A549 (cell line): ENCODE measurements at regions not wholly inside any gene's neighbourhood (a gene's known extent, or its start where the extent isn't known, plus 50 kb on each side); places are given as distances from the start of the nearest gene placed in this dataset.

Experiments
- ATAC-seq, 2 experiments: fragments of 200-7000 bp in 1 of 2; fragments of >200 bp in 1 of 2; cut with Nextera tagmentation in 1 of 2; cut with Tn5 transposase in 1 of 2; 3 replicates each; pipeline versions ENCODE4 v1.8.0 to v1.9.1; 2018 to 2020; ENCODE audit warnings: mild to moderate bottlenecking in 1 of 2, moderate library complexity in 1 of 2
- CTCF ChIA-PET: fragments of 300-600 bp; sonication (Branson Sonifier 250); formaldehyde crosslinking; extraction: SDS; loops from one replicate; lab custom pipeline; 2021; ENCODE audit warnings: antibody characterized with exemption, inconsistent platforms; lab: Yijun Ruan, JAX
- POLR2A ChIA-PET: fragments of 350-600 bp; formaldehyde crosslinking; extraction: SDS; loops from one replicate; lab custom pipeline; 2021; ENCODE audit warnings: antibody characterized with exemption, inconsistent platforms; lab: Yijun Ruan, JAX
- DNase-seq, 2 experiments: peaks; one replicate each; pipeline versions ENCODE4 v3.0.0 to v3.0.0-alpha.2; 2011 to 2016; ENCODE audit warnings: low read depth in 1 of 2, low spot score in 1 of 2
- FAIRE-seq: peaks from 2 replicates; lab custom pipeline; 2011; peaks lifted over from hg19 to GRCh38; lab: Jason Lieb, UNC
- H3K27ac ChIP-seq, 2 experiments: fragments of >200 bp; sonication (Bioruptor Twin); formaldehyde crosslinking; 3 replicates each; pipeline ENCODE4 v1.5.1; 2016 to 2017
- H3K4me1 ChIP-seq: fragments of >200 bp; sonication (Bioruptor Twin); formaldehyde crosslinking; 3 replicates; pipeline ENCODE4 v1.6.1; 2016
- H3K4me2 ChIP-seq: fragments of >200 bp; sonication (Bioruptor Twin); formaldehyde crosslinking; 3 replicates; pipeline ENCODE4 v1.6.1; 2016
- H3K4me3 ChIP-seq: fragments of >200 bp; sonication (Bioruptor Twin); formaldehyde crosslinking; 3 replicates; pipeline ENCODE4 v1.5.1; 2016
- H3K9me3 ChIP-seq: fragments of >200 bp; sonication (Bioruptor Twin); formaldehyde crosslinking; 3 replicates; pipeline ENCODE4 v1.6.1; 2016
- FOSL2 ChIP-seq, 2 experiments: fragments of 450-650 bp in 1 of 2; fragments of >200 bp in 1 of 2; sonication (Bioruptor Twin) in 1 of 2; formaldehyde crosslinking; IDR thresholded peaks; 2 replicates each; pipeline versions ENCODE4 v1.5.0 to v1.6.1; 2016 to 2020; ENCODE audit warnings: mild to moderate bottlenecking in 1 of 2, moderate library complexity in 1 of 2
- HOXA7 ChIP-seq: fragments of 250-450 bp; sonication (Bioruptor Pico); IDR thresholded peaks from 2 replicates; pipeline ENCODE4 v1.5.0; 2020; ENCODE audit warnings: mild to moderate bottlenecking, moderate library complexity
- KDM1A ChIP-seq: fragments of 200-600 bp; sonication (generic); IDR thresholded peaks from 2 replicates; pipeline ENCODE4 v1.6.1; 2016; ENCODE audit warnings: low read depth, mild to moderate bottlenecking
- PHF8 ChIP-seq: fragments of 200-600 bp; sonication (generic); IDR thresholded peaks from 2 replicates; pipeline ENCODE4 v1.6.1; 2016; ENCODE audit warnings: low read depth, mild to moderate bottlenecking, antibody characterized with exemption, moderate library complexity, borderline replicate concordance
- POLR2A ChIP-seq: IDR thresholded peaks from 2 replicates; pipeline ENCODE4 v1.6.1; 2012; ENCODE audit warnings: mild to moderate bottlenecking, low read length
- RAD21 ChIP-seq, 2 experiments: fragments of >200 bp in 1 of 2; sonication (Bioruptor Twin) in 1 of 2; formaldehyde crosslinking in 1 of 2; IDR thresholded peaks in 1 of 2; conservative IDR thresholded peaks in 1 of 2; 2 replicates in 1 of 2; 3 replicates in 1 of 2; pipeline ENCODE4 v1.6.1; 2012 to 2018; ENCODE audit warnings: inconsistent platforms in 1 of 2
- RNF2 ChIP-seq: fragments of 200-600 bp; sonication (generic); IDR thresholded peaks from 2 replicates; pipeline ENCODE4 v1.6.1; 2016; ENCODE audit warnings: low read depth, mild to moderate bottlenecking, antibody characterized with exemption, moderate library complexity, borderline replicate concordance
- SMC3 ChIP-seq: fragments of >200 bp; sonication (Bioruptor Twin); formaldehyde crosslinking; IDR thresholded peaks from 3 replicates; pipeline ENCODE4 v1.6.1; 2018; ENCODE audit warnings: inconsistent platforms
- TFCP2L1 ChIP-seq: fragments of 250-450 bp; sonication (Bioruptor Pico); IDR thresholded peaks from 2 replicates; pipeline ENCODE4 v1.5.0; 2021; ENCODE audit warnings: mild to moderate bottlenecking
- WGBS: methylation state at CpG from one replicate; pipeline ENCODE4 v1.1.6; 2017; ENCODE audit errors: missing lambda C conversion rate; 5-methylcytosine and 5-hydroxymethylcytosine counted together
- TF ChIP-seq, protein P1 (sequence below): fragments of 250-450 bp; sonication (Bioruptor Pico); IDR thresholded peaks from 2 replicates; pipeline ENCODE4 v1.5.0; 2020; ENCODE audit warnings: low read depth, mild to moderate bottlenecking, moderate library complexity
- TF ChIP-seq, protein P2 (sequence below): IDR thresholded peaks from 2 replicates; pipeline ENCODE4 v1.6.1; 2012
- TF ChIP-seq, protein P3 (sequence below): fragments of 200-600 bp; sonication (generic); IDR thresholded peaks from 2 replicates; pipeline ENCODE4 v1.6.1; 2016; ENCODE audit warnings: antibody characterized with exemption, mild to moderate bottlenecking, moderate library complexity
- TF ChIP-seq, protein P4 (sequence below): fragments of 450-650 bp; IDR thresholded peaks from 2 replicates; pipeline ENCODE4 v1.6.1; 2014; ENCODE audit warnings: antibody characterized with exemption
- TF ChIP-seq, protein P5 (sequence below): fragments of >200 bp; sonication (Bioruptor Twin); formaldehyde crosslinking; IDR thresholded peaks from 3 replicates; pipeline ENCODE4 v1.6.1; 2016

DNA sequence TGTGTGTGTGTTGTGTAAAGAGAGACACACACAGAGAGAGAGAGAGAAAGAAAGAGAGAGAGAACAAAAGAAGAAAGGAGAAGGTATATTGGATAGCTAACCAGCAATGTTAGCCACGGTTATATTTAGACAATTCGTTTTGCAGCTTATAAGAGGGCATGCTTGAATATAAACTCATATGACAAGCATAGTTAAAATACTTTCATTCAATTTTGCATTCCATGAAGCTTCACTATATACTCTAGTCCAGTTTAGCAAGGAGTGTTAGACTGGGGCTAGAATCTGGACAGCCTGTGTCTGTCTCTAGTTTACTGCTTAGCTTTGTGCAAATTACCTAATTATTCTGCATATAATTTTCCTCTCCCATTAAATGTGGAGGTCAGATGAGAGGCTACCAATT lies 525.9 kb upstream of the ZFP42 start:
- ChIA-PET POLR2A (no interaction called here), CTCF (no interaction called here)
- H3K4me1 ChIP-seq = no peaks in the 10 kb centered on the region
- H3K4me2 ChIP-seq = no peak overlapping the region
- WGBS = 45% methylated on average over 2 of the region's 2 CpGs
- TF ChIP-seq PHF8 (no peak), RAD21 (conservative IDR thresholded peaks at IDR 0.05 in 1 of 2, IDR thresholded peaks at IDR 0.05 in 1 of 2) (no peak), HOXA7 (CRISPR knock-in tag) (no peak)
- TF ChIP-seq, protein P1, sequence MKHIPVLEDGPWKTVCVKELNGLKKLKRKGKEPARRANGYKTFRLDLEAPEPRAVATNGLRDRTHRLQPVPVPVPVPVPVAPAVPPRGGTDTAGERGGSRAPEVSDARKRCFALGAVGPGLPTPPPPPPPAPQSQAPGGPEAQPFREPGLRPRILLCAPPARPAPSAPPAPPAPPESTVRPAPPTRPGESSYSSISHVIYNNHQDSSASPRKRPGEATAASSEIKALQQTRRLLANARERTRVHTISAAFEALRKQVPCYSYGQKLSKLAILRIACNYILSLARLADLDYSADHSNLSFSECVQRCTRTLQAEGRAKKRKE (CRISPR knock-in tag) = no peak
- H3K4me3 ChIP-seq = no peak overlapping the region
- H3K27ac ChIP-seq = no peak overlapping the region
- no peaks in the 10 kb centered on the region for H3K9me3 ChIP-seq
- no peak for DNase-seq
- no peak for ATAC-seq
- FAIRE-seq = no peak

DNA sequence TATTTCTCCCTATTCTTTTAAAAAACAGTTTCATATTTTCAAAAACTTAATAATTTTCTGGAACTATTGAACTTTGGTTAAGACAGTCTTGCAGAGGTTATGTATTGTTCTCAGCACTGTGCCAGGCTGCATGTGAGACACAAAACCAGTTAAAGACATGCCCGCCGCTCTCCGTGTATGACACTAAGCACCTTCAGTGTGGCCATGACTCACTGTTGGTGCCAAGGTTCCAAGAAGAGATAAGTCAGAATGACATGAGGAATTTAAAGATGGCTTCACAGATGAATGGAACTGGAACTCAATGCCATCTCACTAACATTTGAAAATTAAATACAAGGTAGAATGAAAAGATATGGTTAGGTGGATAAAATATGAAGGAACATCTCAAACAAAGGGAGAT lies 525.5 kb upstream of the ZFP42 start:
- H3K4me1 ChIP-seq = no peaks in the 10 kb centered on the region
- ATAC-seq = no peak
- H3K4me3 ChIP-seq = no peak overlapping the region
- no peak for DNase-seq
- no peak overlapping the region for H3K4me2 ChIP-seq
- no peak for FAIRE-seq
- ChIA-PET POLR2A (no interaction called here), CTCF (no interaction called here)
- H3K9me3 ChIP-seq = no peaks in the 10 kb centered on the region
- TF ChIP-seq, protein P2, sequence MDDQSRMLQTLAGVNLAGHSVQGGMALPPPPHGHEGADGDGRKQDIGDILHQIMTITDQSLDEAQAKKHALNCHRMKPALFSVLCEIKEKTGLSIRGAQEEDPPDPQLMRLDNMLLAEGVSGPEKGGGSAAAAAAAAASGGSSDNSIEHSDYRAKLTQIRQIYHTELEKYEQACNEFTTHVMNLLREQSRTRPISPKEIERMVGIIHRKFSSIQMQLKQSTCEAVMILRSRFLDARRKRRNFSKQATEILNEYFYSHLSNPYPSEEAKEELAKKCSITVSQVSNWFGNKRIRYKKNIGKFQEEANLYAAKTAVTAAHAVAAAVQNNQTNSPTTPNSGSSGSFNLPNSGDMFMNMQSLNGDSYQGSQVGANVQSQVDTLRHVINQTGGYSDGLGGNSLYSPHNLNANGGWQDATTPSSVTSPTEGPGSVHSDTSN = no peak
- TF ChIP-seq, protein P1 (CRISPR knock-in tag) = no peak
- TF ChIP-seq, protein P3, sequence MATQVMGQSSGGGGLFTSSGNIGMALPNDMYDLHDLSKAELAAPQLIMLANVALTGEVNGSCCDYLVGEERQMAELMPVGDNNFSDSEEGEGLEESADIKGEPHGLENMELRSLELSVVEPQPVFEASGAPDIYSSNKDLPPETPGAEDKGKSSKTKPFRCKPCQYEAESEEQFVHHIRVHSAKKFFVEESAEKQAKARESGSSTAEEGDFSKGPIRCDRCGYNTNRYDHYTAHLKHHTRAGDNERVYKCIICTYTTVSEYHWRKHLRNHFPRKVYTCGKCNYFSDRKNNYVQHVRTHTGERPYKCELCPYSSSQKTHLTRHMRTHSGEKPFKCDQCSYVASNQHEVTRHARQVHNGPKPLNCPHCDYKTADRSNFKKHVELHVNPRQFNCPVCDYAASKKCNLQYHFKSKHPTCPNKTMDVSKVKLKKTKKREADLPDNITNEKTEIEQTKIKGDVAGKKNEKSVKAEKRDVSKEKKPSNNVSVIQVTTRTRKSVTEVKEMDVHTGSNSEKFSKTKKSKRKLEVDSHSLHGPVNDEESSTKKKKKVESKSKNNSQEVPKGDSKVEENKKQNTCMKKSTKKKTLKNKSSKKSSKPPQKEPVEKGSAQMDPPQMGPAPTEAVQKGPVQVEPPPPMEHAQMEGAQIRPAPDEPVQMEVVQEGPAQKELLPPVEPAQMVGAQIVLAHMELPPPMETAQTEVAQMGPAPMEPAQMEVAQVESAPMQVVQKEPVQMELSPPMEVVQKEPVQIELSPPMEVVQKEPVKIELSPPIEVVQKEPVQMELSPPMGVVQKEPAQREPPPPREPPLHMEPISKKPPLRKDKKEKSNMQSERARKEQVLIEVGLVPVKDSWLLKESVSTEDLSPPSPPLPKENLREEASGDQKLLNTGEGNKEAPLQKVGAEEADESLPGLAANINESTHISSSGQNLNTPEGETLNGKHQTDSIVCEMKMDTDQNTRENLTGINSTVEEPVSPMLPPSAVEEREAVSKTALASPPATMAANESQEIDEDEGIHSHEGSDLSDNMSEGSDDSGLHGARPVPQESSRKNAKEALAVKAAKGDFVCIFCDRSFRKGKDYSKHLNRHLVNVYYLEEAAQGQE = no peak
- TF ChIP-seq, protein P4, sequence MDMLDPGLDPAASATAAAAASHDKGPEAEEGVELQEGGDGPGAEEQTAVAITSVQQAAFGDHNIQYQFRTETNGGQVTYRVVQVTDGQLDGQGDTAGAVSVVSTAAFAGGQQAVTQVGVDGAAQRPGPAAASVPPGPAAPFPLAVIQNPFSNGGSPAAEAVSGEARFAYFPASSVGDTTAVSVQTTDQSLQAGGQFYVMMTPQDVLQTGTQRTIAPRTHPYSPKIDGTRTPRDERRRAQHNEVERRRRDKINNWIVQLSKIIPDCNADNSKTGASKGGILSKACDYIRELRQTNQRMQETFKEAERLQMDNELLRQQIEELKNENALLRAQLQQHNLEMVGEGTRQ = no peak
- TF ChIP-seq, protein P5, sequence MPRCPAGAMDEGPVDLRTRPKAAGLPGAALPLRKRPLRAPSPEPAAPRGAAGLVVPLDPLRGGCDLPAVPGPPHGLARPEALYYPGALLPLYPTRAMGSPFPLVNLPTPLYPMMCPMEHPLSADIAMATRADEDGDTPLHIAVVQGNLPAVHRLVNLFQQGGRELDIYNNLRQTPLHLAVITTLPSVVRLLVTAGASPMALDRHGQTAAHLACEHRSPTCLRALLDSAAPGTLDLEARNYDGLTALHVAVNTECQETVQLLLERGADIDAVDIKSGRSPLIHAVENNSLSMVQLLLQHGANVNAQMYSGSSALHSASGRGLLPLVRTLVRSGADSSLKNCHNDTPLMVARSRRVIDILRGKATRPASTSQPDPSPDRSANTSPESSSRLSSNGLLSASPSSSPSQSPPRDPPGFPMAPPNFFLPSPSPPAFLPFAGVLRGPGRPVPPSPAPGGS = no peak
- no peak for TF ChIP-seq SMC3
- 89% methylated on average over 3 of the region's 3 CpGs for WGBS
- H3K27ac ChIP-seq = no peak overlapping the region

DNA sequence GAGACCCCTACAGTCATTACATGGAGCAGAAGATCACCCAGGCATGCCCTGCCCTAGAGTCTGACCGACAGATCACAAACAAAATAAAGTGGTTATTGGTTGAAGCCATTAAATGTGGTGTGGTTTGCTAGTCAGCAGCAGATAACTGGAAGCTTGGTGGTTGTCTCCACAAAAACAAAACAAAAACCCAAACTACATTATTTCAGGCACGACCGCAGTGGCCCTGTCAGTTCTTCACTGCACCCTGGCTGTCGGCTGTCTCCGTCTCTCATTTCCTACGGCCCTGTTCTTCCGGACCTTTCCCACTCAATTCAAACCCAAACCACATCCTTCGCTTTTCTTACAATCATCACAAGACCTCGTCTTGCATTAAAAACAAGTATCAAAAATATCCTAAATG lies 521.3 kb upstream of the ZFP42 start:
- Histone ChIP-seq H3K9me3 (no peaks in the 10 kb centered on the region), H3K4me2 (no peak overlapping the region), H3K27ac (no peak overlapping the region), H3K4me1 (peaks cover 11% of the 10 kb centered on the region), H3K4me3 (no peak overlapping the region)
- TF ChIP-seq POLR2A (no peak), FOSL2 (IDR thresholded peaks at IDR 0.05) (no peak), FOSL2 (CRISPR knock-in tag; IDR thresholded peaks at IDR 0.05) (no peak), SMC3 (no peak), RNF2 (no peak), TFCP2L1 (CRISPR knock-in tag) (no peak), KDM1A (no peak), RAD21 (conservative IDR thresholded peaks at IDR 0.05 in 1 of 2, IDR thresholded peaks at IDR 0.05 in 1 of 2) (no peak)
- ChIA-PET CTCF (no interaction called here), POLR2A (no interaction called here)
- DNase-seq = no peak
- WGBS = 72% methylated on average over 9 of the region's 9 CpGs
- no peak for FAIRE-seq
- no peak for ATAC-seq
